ENCODE measurements at regions not wholly inside any gene's neighbourhood (a gene's known extent, or its start where the extent isn't known, plus 50 kb on each side); places are given as distances from the start of the nearest gene placed in this dataset.

- no peak for TF ChIP-seq EZH2 (IDR thresholded peaks at IDR 0.05)
- no peak for TF ChIP-seq POLR2AphosphoS5 (IDR thresholded peaks at IDR 0.05; ENCODE audit: borderline replicate concordance, low read depth, low read length)
- no peak for TF ChIP-seq FOXP2 (optimal IDR thresholded peaks at IDR 0.05; ENCODE audit: control extremely low read depth, extremely low read length, insufficient read depth)
Measured at GRCh38 chr1:239870194-239870593, 221.5 kb upstream of the FMN2 start.

Measured in SK-N-MC (cell line).